ENCODE measurements at regions not wholly inside any gene's neighbourhood (a gene's known extent, or its start where the extent isn't known, plus 50 kb on each side); places are given as distances from the start of the nearest gene placed in this dataset.

DNA sequence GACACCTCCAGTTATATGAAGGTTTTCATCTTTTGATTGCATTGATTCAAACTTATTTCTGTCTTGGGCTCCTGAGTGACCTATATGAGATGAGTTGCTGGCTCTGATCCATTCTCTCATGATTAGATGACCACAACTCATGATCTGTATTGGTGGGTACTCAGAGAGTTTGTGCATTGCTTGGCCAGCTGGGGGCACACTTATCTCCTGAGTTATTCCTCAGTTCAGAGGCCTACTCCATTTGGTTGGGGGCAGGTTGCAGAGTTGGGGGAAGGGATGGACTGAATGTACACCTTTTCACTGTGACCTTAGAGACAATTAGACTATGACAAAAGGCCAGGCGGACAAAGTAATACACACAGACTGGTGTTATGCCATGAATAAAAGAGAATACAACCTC is 166.2 kb upstream of the SEMA6D start:
- no peak overlapping the region for H3K27ac Mint-ChIP-seq
- H3K27me3 Mint-ChIP-seq (ENCODE audit: low read depth) = no peaks in the 10 kb centered on the region
- H3K4me1 Mint-ChIP-seq (ENCODE audit: low read depth) = no peaks in the 10 kb centered on the region
- ATAC-seq (replicated peaks in 1 of 2) = no peak
- H3K9me3 Mint-ChIP-seq = no peaks in the 10 kb centered on the region
- H3K4me3 Mint-ChIP-seq = no peak overlapping the region
- no peak for DNase-seq
- no peaks in the 10 kb centered on the region for H3K36me3 Mint-ChIP-seq (ENCODE audit: insufficient read depth in 2 of 2)

- no peak overlapping the region for H3K4me3 Mint-ChIP-seq
- DNase-seq (no peak), ATAC-seq (replicated peaks in 1 of 2) (no peak)
- no peaks in the 10 kb centered on the region for H3K4me1 Mint-ChIP-seq (ENCODE audit: low read depth)
- H3K36me3 Mint-ChIP-seq (ENCODE audit: insufficient read depth in 2 of 2) = no peaks in the 10 kb centered on the region
- no peaks in the 10 kb centered on the region for H3K9me3 Mint-ChIP-seq
- H3K27me3 Mint-ChIP-seq (ENCODE audit: low read depth) = no peaks in the 10 kb centered on the region
- no peak overlapping the region for H3K27ac Mint-ChIP-seq
Observed at GRCh38 chr15:47551546-47551945, 165.8 kb upstream of the SEMA6D start.

GRCh38 chr15:47552978-47553608 is 164.2 kb upstream of the SEMA6D start:
- H3K27me3 Mint-ChIP-seq (ENCODE audit: low read depth) = no peaks in the 10 kb centered on the region
- ATAC-seq (replicated peaks in 1 of 2) (no peak), DNase-seq (no peak)
- no peak overlapping the region for H3K27ac Mint-ChIP-seq
- H3K9me3 Mint-ChIP-seq = peaks cover 0 to 1% of the 10 kb centered on the region in 2 donors
- H3K36me3 Mint-ChIP-seq (ENCODE audit: insufficient read depth in 2 of 2) = no peaks in the 10 kb centered on the region
- no peaks in the 10 kb centered on the region for H3K4me1 Mint-ChIP-seq (ENCODE audit: low read depth)
- H3K4me3 Mint-ChIP-seq = no peak overlapping the region

DNA sequence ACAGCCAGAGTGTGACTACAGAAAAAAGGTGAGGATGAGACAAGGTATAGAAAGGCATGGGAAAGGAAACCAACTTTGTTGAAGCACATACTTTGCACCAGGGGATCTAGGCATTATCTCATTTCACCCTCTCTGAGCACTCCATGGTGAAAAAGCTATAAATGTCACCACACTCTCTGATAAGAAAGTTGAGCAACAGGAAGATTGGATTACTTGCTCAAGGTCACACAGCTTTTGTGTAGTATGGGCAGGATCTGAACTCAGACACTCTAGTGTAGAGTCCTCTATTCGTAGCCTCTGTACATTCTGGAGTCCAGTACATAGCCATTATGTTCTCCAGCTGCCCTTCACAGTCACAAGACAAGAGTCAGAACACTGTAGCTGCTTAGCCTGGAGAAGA is 163.4 kb upstream of the SEMA6D start:
- Mint-ChIP-seq H3K27ac (no peak overlapping the region), H3K4me3 (no peak overlapping the region), H3K27me3 (ENCODE audit: low read depth) (no peaks in the 10 kb centered on the region), H3K36me3 (ENCODE audit: insufficient read depth in 2 of 2) (no peaks in the 10 kb centered on the region), H3K4me1 (ENCODE audit: low read depth) (no peaks in the 10 kb centered on the region), H3K9me3 (peaks cover 0 to 1% of the 10 kb centered on the region in 2 donors)
- no peak for DNase-seq
- ATAC-seq (replicated peaks in 1 of 2) = no peak

DNA sequence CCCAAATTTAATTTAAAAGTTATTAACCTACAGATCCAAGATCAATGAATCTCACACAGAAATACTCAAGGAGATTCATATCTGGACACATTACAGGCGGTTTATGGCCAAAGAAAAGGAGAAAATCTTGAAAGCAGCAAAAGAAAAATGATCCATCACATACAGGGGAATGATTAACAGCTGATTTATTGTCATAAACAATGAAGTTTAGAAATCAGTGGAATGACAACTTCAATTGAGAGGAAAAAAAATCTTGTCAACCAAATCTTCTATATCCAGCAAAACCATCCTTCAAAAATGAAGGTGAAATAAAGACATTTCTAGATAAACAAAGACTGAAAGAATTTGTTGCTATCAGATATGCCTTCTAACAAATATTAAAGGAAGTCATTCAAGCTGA is 156.2 kb upstream of the SEMA6D start:
- Mint-ChIP-seq H3K4me3 (no peak overlapping the region), H3K36me3 (ENCODE audit: insufficient read depth in 2 of 2) (peaks cover 2 to 3% of the 10 kb centered on the region in 2 donors)
- no peak for ATAC-seq (replicated peaks in 1 of 2)

DNA sequence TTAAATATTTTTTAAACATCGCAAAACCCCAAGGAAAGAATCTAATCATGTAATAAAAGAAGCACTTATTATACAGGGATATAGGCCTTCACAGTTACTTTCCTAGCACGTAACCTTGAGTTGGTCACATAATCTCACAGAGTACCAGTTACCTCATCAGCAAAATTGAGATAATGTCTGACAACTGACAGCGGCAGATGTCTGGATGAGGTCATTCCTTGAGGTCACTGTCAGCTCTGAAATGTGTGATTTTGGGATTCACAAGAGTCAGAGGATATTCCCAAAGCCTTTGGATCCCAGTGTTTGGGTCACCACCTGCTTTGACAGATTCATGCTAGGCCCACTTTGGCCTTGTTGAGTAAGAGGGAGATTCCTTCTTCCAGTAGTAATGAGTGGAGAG is 151.4 kb upstream of the SEMA6D start:
- Mint-ChIP-seq H3K36me3 (ENCODE audit: insufficient read depth in 2 of 2) (no peaks in the 10 kb centered on the region), H3K27me3 (ENCODE audit: low read depth) (no peaks in the 10 kb centered on the region), H3K27ac (no peak overlapping the region), H3K4me1 (ENCODE audit: low read depth) (no peaks in the 10 kb centered on the region), H3K4me3 (no peak overlapping the region), H3K9me3 (peaks cover 2% of the 10 kb centered on the region in 2 donors)
- DNase-seq (no peak), ATAC-seq (replicated peaks in 1 of 2) (no peak)

More for the DNA sequence above, 156.2 kb upstream of the SEMA6D start:
- H3K27me3 Mint-ChIP-seq (ENCODE audit: low read depth) = no peaks in the 10 kb centered on the region
- no peak for DNase-seq
- no peak overlapping the region for H3K27ac Mint-ChIP-seq
- peaks cover 4 to 7% of the 10 kb centered on the region in 2 donors for H3K9me3 Mint-ChIP-seq
- no peaks in the 10 kb centered on the region for H3K4me1 Mint-ChIP-seq (ENCODE audit: low read depth)

GRCh38 chr15:47566610-47567009 is 150.7 kb upstream of the SEMA6D start:
- no peaks in the 10 kb centered on the region for H3K4me1 Mint-ChIP-seq (ENCODE audit: low read depth)
- no peak overlapping the region for H3K27ac Mint-ChIP-seq
- ATAC-seq (replicated peaks in 1 of 2) (no peak), DNase-seq (no peak)
- no peaks in the 10 kb centered on the region for H3K36me3 Mint-ChIP-seq (ENCODE audit: insufficient read depth in 2 of 2)
- peaks cover 0 to 2% of the 10 kb centered on the region in 2 donors for H3K9me3 Mint-ChIP-seq
- H3K4me3 Mint-ChIP-seq = no peak overlapping the region
- no peaks in the 10 kb centered on the region for H3K27me3 Mint-ChIP-seq (ENCODE audit: low read depth)

GRCh38 chr15:47568030-47568429 is 149.3 kb upstream of the SEMA6D start:
- Mint-ChIP-seq H3K4me3 (no peak overlapping the region), H3K27ac (no peak overlapping the region), H3K4me1 (ENCODE audit: low read depth) (no peaks in the 10 kb centered on the region), H3K36me3 (ENCODE audit: insufficient read depth in 2 of 2) (no peaks in the 10 kb centered on the region), H3K27me3 (ENCODE audit: low read depth) (no peaks in the 10 kb centered on the region), H3K9me3 (peaks cover 0 to 2% of the 10 kb centered on the region in 2 donors)
- no peak for ATAC-seq (replicated peaks in 1 of 2)
- no peak for DNase-seq

- H3K27me3 Mint-ChIP-seq (ENCODE audit: low read depth) = no peaks in the 10 kb centered on the region
- H3K9me3 Mint-ChIP-seq = no peaks in the 10 kb centered on the region
- no peak overlapping the region for H3K27ac Mint-ChIP-seq
- H3K4me1 Mint-ChIP-seq (ENCODE audit: low read depth) = no peaks in the 10 kb centered on the region
- no peak for ATAC-seq (replicated peaks in 1 of 2)
- H3K4me3 Mint-ChIP-seq = no peak overlapping the region
- DNase-seq = no peak
- H3K36me3 Mint-ChIP-seq (ENCODE audit: insufficient read depth in 2 of 2) = no peaks in the 10 kb centered on the region
Observed at GRCh38 chr15:47570044-47570443, 147.3 kb upstream of the SEMA6D start.

GRCh38 chr15:47570451-47570850 is 146.9 kb upstream of the SEMA6D start:
- DNase-seq (no peak), ATAC-seq (replicated peaks in 1 of 2) (no peak)
- no peak overlapping the region for H3K4me3 Mint-ChIP-seq
- no peaks in the 10 kb centered on the region for H3K27me3 Mint-ChIP-seq (ENCODE audit: low read depth)
- no peaks in the 10 kb centered on the region for H3K36me3 Mint-ChIP-seq (ENCODE audit: insufficient read depth in 2 of 2)
- H3K27ac Mint-ChIP-seq = no peak overlapping the region
- H3K4me1 Mint-ChIP-seq (ENCODE audit: low read depth) = no peaks in the 10 kb centered on the region
- no peaks in the 10 kb centered on the region for H3K9me3 Mint-ChIP-seq

- no peak overlapping the region for H3K27ac Mint-ChIP-seq
- DNase-seq = no peak
- no peaks in the 10 kb centered on the region for H3K36me3 Mint-ChIP-seq (ENCODE audit: insufficient read depth in 2 of 2)
- H3K9me3 Mint-ChIP-seq = no peaks in the 10 kb centered on the region
- no peaks in the 10 kb centered on the region for H3K27me3 Mint-ChIP-seq (ENCODE audit: low read depth)
- no peak for ATAC-seq (replicated peaks in 1 of 2)
- no peak overlapping the region for H3K4me3 Mint-ChIP-seq
- H3K4me1 Mint-ChIP-seq (ENCODE audit: low read depth) = no peaks in the 10 kb centered on the region
Observed at GRCh38 chr15:47570881-47571640, 146.2 kb upstream of the SEMA6D start.

GRCh38 chr15:47573673-47574072 is 143.6 kb upstream of the SEMA6D start:
- no peaks in the 10 kb centered on the region for H3K36me3 Mint-ChIP-seq (ENCODE audit: insufficient read depth in 2 of 2)
- H3K27me3 Mint-ChIP-seq (ENCODE audit: low read depth) = no peaks in the 10 kb centered on the region
- H3K4me1 Mint-ChIP-seq (ENCODE audit: low read depth) = no peaks in the 10 kb centered on the region
- DNase-seq = no peak
- H3K4me3 Mint-ChIP-seq = no peak overlapping the region
- H3K9me3 Mint-ChIP-seq = no peaks in the 10 kb centered on the region
- no peak overlapping the region for H3K27ac Mint-ChIP-seq
- no peak for ATAC-seq (replicated peaks in 1 of 2)

- no peaks in the 10 kb centered on the region for H3K36me3 Mint-ChIP-seq (ENCODE audit: insufficient read depth in 2 of 2)
- H3K9me3 Mint-ChIP-seq = no peaks in the 10 kb centered on the region
- no peak overlapping the region for H3K4me3 Mint-ChIP-seq
- H3K27ac Mint-ChIP-seq = no peak overlapping the region
- DNase-seq (no peak), ATAC-seq (replicated peaks in 1 of 2) (no peak)
- H3K4me1 Mint-ChIP-seq (ENCODE audit: low read depth) = no peaks in the 10 kb centered on the region
- no peaks in the 10 kb centered on the region for H3K27me3 Mint-ChIP-seq (ENCODE audit: low read depth)
Observed at GRCh38 chr15:47577000-47577399, 140.3 kb upstream of the SEMA6D start.

- Mint-ChIP-seq H3K4me3 (no peak overlapping the region), H3K36me3 (ENCODE audit: insufficient read depth in 2 of 2) (no peaks in the 10 kb centered on the region), H3K27ac (no peak overlapping the region), H3K4me1 (ENCODE audit: low read depth) (no peaks in the 10 kb centered on the region), H3K9me3 (no peaks in the 10 kb centered on the region), H3K27me3 (ENCODE audit: low read depth) (no peaks in the 10 kb centered on the region)
- ATAC-seq (replicated peaks in 1 of 2) (no peak), DNase-seq (no peak)
Observed at GRCh38 chr15:47577461-47577860, 139.8 kb upstream of the SEMA6D start.
